Skeletal muscle satellite cell (primary cell): ENCODE measurements at regions not wholly inside any gene's neighbourhood (a gene's known extent, or its start where the extent isn't known, plus 50 kb on each side); places are given as distances from the start of the nearest gene placed in this dataset.
"Not testable (repeated sequence)": the region's sequence is repeated elsewhere in the genome, so short reads cannot be mapped to it uniquely, and the experiment has no call there.

Experiments used
- H3K27me3 ChIP-seq: 2 replicates; pipeline ENCODE4 v1.7.0; 2013; ENCODE audit warnings: low read length; ENCODE audit not compliant: control insufficient read depth, insufficient read depth
- H3K36me3 ChIP-seq: 2 replicates; pipeline ENCODE4 v1.7.0; 2013; ENCODE audit warnings: mild to moderate bottlenecking, control low read depth, low read length; ENCODE audit not compliant: insufficient read depth
- H3K4me1 ChIP-seq: 2 replicates; pipeline ENCODE4 v1.7.0; 2013; ENCODE audit warnings: low read length; ENCODE audit not compliant: control insufficient read depth, insufficient read depth
- H3K4me2 ChIP-seq: 2 replicates; pipeline ENCODE4 v1.7.0; 2013; ENCODE audit warnings: mild to moderate bottlenecking, low read length
- H3K4me3 ChIP-seq: 2 replicates; pipeline ENCODE4 v1.7.0; 2013; ENCODE audit warnings: low read length
- H3K9ac ChIP-seq: 2 replicates; pipeline ENCODE4 v1.7.0; 2013; ENCODE audit warnings: mild to moderate bottlenecking, low read depth, low read length, moderate library complexity
- H3K9me3 ChIP-seq: replicated peaks from 2 replicates; pipeline ENCODE4 v1.7.0; 2013; ENCODE audit warnings: mild to moderate bottlenecking, control low read depth, low read length

DNA sequence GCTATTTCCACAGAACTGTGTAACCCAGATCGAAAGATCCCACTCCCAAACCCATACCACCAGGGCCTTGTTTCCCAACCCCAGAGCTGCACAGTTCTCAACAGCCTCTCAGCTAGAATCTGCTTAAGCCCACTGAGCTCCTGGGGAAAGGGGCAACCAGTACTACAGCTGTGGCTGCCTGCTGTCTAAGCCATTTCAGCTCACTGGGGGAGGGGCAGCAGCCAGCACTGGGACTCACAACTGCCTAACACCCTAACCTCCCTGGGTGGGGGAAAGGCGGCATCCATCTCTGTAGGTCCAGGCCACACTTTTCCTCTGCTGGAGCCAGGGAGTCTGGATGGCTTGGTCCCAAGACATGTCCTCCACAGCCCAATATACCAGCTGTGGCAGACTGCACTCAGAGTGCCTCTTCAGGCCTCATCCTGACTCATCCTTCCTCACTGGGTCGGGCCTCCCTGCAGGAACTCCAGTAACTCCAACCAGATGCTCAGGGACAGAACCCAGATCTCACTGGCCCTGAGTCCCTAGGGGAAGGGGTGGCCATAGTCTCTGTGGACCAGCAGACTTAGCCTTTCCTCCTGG lies 241.4 kb downstream of the HINT1 start:
- no peaks in the 10 kb centered on the region for H3K27me3 ChIP-seq
- no peaks in the 10 kb centered on the region for H3K4me1 ChIP-seq
- H3K4me2 ChIP-seq: no peak overlapping the region
- no peak overlapping the region for H3K4me3 ChIP-seq
- no peaks in the 10 kb centered on the region for H3K9me3 ChIP-seq
- H3K9ac ChIP-seq: no peak overlapping the region
- H3K36me3 ChIP-seq: no peaks in the 10 kb centered on the region

DNA sequence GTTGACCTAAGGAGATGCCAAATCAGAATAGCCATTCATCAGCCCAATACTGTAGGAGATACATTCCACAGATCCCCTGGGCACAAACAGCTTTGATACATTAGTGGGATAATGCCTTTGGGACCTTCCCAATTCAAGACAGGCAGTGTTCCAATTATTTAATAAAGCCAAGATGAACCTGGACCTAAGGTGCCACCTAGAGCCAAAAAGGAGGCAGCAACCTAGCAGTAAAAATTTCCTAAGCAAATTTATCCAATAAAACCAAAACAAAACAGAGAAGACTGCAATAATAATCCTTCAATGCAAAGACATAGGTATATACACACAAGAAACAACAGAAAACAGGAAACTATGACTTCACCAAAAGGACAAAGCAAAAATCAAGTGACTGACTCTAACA lies 253.0 kb downstream of the HINT1 start:
- no peak overlapping the region for H3K4me2 ChIP-seq
- no peaks in the 10 kb centered on the region for H3K9me3 ChIP-seq
- H3K9ac ChIP-seq: no peak overlapping the region
- H3K36me3 ChIP-seq: no peaks in the 10 kb centered on the region
- no peak overlapping the region for H3K4me3 ChIP-seq
- H3K27me3 ChIP-seq: no peaks in the 10 kb centered on the region
- no peaks in the 10 kb centered on the region for H3K4me1 ChIP-seq

DNA sequence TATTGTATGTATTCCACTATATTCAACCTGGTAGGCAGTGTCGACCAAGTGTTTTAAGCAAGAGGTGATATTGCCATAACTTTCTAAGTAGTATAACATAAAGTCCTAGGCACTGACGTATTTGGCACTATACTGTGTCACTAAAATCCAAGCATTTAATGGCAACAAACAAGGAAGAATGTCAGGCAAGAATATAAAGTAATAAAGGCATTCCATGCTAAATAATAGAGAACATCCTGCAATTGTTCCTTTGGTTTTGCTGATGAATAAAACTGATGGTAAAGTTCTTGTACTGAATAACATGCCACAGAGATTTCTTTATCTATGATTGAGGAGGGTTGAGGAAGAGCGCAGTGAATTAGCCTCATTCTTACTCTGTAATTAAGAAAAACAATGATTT lies 256.9 kb downstream of the HINT1 start:
- Histone ChIP-seq H3K4me2 (no peak overlapping the region), H3K4me3 (no peak overlapping the region)

DNA sequence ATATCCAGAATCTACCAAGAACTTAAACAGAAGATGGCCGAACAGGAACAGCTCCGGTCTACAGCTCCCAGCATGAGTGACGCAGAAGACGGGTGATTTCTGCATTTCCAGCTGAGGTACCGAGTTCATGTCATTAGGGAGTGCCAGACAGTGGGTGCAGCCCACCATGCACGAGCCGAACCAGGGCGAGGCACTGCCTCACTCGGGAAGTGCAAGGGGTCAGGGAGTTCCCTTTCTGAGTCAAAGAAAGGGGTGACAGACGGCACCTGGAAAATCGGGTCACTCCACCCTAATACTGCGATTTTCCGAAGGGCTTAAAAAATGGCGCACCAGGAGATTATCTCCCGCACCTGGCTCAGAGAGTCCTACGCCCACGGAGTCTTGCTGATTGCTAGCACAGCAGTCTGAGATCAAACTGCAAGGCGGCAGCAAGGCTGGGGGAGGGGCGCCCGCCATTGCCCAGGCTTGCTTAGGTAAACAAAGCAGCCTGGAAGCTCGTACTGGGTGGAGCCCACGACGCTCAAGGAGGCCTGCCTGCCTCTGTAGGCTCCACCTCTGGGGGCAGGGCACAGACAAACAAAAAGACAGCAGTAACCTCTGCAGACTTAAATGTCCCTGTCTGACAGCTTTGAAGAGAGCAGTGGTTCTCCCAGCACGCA lies 267.4 kb downstream of the HINT1 start:
- H3K9ac ChIP-seq, H3K27me3 ChIP-seq, H3K36me3 ChIP-seq, H3K4me2 ChIP-seq, H3K4me3 ChIP-seq, H3K4me1 ChIP-seq, H3K9me3 ChIP-seq: not testable (repeated sequence)

More for the DNA sequence above, 256.9 kb downstream of the HINT1 start:
- no peaks in the 10 kb centered on the region for H3K4me1 ChIP-seq
- H3K27me3 ChIP-seq: no peaks in the 10 kb centered on the region
- no peak overlapping the region for H3K9ac ChIP-seq
- H3K9me3 ChIP-seq: no peaks in the 10 kb centered on the region
- H3K36me3 ChIP-seq: no peaks in the 10 kb centered on the region

DNA sequence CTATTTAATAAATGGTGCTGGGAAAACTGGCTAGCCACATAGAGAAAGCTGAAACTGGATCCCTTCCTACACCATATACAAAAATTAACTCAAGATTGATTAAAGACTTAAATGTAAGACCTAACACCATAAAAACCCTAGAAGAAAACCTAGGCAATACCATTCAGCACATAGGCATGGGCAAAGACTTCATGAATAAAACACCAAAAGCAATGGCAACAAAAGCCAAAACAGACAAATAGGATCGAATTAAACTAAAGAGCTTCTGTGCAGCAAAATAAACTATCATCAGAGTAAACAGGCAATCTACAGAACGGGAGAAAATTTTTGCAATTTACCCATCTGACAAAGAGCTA lies 267.9 kb downstream of the HINT1 start:
- H3K4me1 ChIP-seq, H3K9ac ChIP-seq, H3K27me3 ChIP-seq, H3K9me3 ChIP-seq, H3K36me3 ChIP-seq, H3K4me2 ChIP-seq, H3K4me3 ChIP-seq: not testable (repeated sequence)

DNA sequence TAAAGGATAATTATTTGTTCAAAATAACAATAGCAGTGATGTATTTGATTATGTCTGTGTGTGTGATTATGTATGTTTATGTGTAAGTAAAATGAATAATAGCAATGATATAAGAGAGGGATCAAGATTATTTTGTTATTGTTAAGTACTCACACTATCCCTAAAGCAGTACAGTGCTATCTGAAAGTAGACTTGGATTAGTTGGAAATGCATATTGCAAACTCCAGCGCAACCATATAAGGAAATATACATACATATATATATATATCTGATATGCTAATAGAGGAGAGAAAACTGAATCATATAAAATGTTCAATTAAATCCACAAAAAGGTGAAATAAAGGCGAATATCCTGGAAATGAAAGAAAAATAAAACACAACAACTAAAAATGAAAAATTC lies 268.4 kb downstream of the HINT1 start:
- H3K36me3 ChIP-seq: no peaks in the 10 kb centered on the region
- H3K9ac ChIP-seq: no peak overlapping the region
- no peak overlapping the region for H3K4me2 ChIP-seq
- no peaks in the 10 kb centered on the region for H3K4me1 ChIP-seq
- no peaks in the 10 kb centered on the region for H3K27me3 ChIP-seq
- H3K9me3 ChIP-seq: no peaks in the 10 kb centered on the region
- no peak overlapping the region for H3K4me3 ChIP-seq

DNA sequence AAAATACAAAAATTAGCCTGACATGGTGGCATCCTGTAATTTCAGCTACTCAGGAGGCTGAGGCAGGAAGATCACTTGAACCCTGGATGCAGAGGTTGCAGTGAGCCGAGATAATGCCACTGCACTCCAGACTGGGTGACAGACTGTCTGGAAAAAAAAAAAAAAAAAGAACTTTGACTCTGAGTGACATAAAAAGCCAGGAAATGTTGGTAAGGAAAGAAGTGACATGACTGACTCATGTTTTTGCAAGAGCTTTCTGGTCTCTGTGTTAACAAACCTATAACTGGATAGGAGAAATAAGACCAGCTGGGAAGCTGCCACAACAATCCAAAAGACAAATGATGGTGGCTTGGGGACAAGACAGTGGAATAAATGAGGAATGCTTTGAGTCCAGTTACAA lies 272.1 kb downstream of the HINT1 start:
- H3K4me3 ChIP-seq: no peak overlapping the region
- H3K27me3 ChIP-seq: no peaks in the 10 kb centered on the region
- H3K9me3 ChIP-seq: no peaks in the 10 kb centered on the region
- no peak overlapping the region for H3K9ac ChIP-seq
- no peaks in the 10 kb centered on the region for H3K4me1 ChIP-seq
- H3K36me3 ChIP-seq: no peaks in the 10 kb centered on the region
- H3K4me2 ChIP-seq: no peak overlapping the region

DNA sequence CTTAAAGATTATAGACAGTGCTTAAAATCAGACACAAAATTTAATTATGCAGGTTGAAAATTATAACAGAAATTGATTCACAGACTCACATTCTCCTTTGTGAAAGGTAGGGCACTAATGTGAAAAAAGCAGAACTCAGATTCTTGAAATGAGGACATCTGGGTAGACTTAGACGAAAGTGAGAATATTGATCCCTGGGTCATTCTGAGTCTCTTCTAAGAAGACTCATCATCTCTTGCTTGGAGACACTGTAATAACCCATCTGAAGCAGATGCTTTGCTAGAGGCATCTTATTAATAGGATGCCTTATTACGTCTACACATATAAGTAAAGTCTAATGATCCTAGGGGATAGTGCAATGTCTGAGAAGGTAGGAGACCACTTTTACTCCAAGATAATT lies 274.4 kb downstream of the HINT1 start:
- Histone ChIP-seq H3K4me1 (no peaks in the 10 kb centered on the region), H3K36me3 (no peaks in the 10 kb centered on the region), H3K27me3 (no peaks in the 10 kb centered on the region), H3K4me3 (no peak overlapping the region), H3K4me2 (no peak overlapping the region), H3K9me3 (no peaks in the 10 kb centered on the region), H3K9ac (no peak overlapping the region)

DNA sequence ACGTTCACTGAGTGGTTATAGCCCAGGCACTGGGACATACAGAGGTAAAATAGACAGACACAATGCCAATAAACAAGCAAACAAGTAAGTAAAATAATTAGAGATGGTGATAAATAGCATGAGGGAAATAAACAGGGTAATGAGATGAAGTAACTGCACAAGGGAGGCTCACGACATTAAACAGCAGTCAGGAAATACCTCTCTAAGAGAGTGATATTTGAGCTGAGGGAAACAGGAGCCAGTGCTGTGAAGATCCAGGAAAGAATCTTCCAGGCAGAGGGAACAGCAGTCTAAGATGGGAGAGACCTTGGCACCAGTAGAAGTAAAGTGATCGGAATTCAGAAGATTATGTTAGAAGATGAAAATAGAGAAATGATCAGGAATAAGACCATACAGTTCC lies 279.4 kb downstream of the HINT1 start:
- H3K9ac ChIP-seq: no peak overlapping the region
- H3K4me2 ChIP-seq: no peak overlapping the region
- no peaks in the 10 kb centered on the region for H3K9me3 ChIP-seq
- H3K36me3 ChIP-seq: no peaks in the 10 kb centered on the region
- no peaks in the 10 kb centered on the region for H3K4me1 ChIP-seq
- no peak overlapping the region for H3K4me3 ChIP-seq
- no peaks in the 10 kb centered on the region for H3K27me3 ChIP-seq

DNA sequence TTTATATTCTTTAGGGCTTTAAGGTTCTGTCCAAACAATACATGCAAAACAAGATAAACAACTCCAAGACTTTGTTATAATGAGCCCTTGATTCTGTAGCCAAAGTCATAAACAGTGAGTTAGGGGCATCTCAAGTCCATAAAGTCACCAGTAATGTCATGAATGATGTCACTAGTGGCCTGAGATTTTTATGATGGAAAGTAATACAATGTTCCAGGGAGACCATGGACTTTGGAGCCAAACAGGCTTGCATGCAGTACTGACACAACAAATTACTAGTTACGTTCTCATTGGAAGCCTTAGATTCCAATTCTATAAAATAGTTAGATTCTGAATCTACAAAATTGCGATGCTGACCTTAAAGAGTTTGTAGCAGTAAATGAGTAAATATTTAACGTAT lies 280.0 kb downstream of the HINT1 start:
- no peak overlapping the region for H3K4me3 ChIP-seq
- H3K4me1 ChIP-seq: no peaks in the 10 kb centered on the region
- no peaks in the 10 kb centered on the region for H3K36me3 ChIP-seq
- no peak overlapping the region for H3K4me2 ChIP-seq
- no peaks in the 10 kb centered on the region for H3K9me3 ChIP-seq
- no peak overlapping the region for H3K9ac ChIP-seq
- no peaks in the 10 kb centered on the region for H3K27me3 ChIP-seq

DNA sequence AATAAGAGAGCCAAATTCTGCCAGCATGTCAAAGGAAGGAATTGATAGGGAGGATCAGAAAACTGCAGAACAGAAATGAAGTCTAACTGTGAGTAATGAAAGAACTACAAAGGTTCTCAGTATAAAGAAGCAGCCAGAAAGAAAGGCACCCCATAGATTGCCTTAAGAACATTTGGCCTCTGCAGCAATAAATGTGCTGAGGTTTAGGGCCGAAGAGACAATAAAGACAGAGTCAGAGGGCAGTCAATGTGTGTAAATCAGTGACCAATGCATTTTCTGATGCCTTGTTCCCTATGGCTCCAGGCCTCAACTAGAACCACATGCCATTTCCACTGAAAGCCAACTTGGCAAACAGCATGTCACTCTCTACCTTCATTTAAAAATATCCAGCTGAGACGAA lies 281.0 kb downstream of the HINT1 start:
- H3K4me3 ChIP-seq: no peak overlapping the region
- no peaks in the 10 kb centered on the region for H3K9me3 ChIP-seq
- H3K9ac ChIP-seq: no peak overlapping the region
- H3K27me3 ChIP-seq: no peaks in the 10 kb centered on the region
- H3K4me2 ChIP-seq: no peak overlapping the region
- H3K4me1 ChIP-seq: no peaks in the 10 kb centered on the region
- H3K36me3 ChIP-seq: no peaks in the 10 kb centered on the region

DNA sequence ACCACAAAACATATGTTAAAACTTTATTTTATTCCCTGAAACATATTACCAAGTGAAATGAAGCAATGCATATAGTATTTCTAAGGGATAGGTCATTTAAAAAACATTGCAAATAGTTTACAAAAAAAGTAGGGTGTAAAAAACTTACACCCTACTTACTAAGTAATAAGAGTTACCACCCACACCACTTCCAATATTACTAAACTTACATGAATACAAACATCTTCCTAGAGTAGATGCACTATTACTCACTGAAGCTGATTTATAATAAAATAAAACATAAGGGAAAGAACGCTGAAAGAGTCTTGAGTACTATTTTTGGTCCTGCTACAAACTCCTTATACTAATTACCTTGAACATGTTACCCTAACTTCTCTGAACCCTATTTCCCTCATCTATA lies 289.4 kb downstream of the HINT1 start:
- H3K27me3 ChIP-seq: no peaks in the 10 kb centered on the region
- no peaks in the 10 kb centered on the region for H3K4me1 ChIP-seq
- H3K36me3 ChIP-seq: no peaks in the 10 kb centered on the region
- no peaks in the 10 kb centered on the region for H3K9me3 ChIP-seq
- no peak overlapping the region for H3K4me3 ChIP-seq
- H3K9ac ChIP-seq: no peak overlapping the region
- no peak overlapping the region for H3K4me2 ChIP-seq
